T-helper 1 cell (primary cell): ENCODE measurements at regions not wholly inside any gene's neighbourhood (a gene's known extent, or its start where the extent isn't known, plus 50 kb on each side); places are given as distances from the start of the nearest gene placed in this dataset.

Experiments used
- DNase-seq, 5 donors: peaks; one replicate each; pipeline ENCODE4 v3.0.0-alpha.2; 2012 to 2020

DNA sequence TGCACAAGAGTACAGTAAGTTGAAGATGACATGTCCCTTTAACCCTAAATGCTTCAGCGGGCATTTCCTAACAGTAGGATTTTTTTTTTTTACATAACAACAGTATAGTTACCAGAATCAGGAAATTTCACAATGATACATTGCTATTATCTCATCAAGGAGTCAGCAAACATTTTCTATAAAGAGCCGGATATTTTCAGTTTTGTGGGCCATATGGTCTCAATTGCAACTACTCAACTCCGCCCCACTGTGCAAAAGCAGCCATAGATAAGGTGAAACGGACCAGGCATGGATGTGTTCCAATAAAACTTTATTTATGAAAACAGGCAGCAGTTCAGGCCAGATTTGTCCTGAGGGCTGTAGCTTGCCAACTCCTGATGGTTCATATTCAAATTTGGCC is 130.6 kb downstream of the SMAD6 start:
- no peak for DNase-seq

DNA sequence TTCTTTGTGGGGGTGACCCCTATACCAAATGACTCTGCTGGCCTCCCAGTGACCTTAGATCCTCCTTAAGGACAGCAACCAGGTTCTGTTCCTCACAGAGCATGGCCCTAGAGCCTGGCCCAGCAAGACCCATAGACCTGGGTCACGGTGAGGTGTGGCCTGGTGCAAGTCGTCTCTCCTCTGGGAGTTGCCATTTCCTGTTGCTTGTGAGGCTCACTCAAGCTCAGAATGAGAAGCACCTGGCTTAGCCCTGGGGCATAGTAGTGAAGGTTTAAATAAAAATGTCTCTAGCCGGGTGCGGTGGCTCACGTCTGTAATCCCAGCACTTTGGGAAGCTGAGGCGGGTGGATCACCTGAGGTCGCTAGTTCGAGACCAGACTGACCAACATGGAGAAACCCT is 131.3 kb downstream of the SMAD6 start:
- DNase-seq = no peak

DNA sequence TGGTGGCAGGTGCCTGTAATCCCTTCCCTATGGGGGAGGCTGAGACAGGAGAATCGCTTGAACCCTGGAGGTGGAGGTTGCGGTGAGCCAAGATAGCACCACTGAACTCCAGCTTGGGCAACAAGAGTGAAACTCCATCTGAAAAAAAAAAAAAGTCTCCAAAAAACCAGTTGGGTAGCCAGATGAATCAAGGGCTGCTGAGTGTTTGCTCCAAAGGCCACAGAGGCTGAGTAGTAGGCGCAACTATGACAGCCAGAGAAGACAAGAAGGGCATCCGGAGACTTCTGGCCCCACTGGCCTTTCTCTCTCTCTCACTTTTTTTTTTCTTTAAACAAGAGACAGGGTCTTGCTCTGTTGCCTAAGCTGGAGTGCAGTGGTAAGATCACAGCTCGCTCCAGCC is 131.8 kb downstream of the SMAD6 start:
- DNase-seq = no peak

DNA sequence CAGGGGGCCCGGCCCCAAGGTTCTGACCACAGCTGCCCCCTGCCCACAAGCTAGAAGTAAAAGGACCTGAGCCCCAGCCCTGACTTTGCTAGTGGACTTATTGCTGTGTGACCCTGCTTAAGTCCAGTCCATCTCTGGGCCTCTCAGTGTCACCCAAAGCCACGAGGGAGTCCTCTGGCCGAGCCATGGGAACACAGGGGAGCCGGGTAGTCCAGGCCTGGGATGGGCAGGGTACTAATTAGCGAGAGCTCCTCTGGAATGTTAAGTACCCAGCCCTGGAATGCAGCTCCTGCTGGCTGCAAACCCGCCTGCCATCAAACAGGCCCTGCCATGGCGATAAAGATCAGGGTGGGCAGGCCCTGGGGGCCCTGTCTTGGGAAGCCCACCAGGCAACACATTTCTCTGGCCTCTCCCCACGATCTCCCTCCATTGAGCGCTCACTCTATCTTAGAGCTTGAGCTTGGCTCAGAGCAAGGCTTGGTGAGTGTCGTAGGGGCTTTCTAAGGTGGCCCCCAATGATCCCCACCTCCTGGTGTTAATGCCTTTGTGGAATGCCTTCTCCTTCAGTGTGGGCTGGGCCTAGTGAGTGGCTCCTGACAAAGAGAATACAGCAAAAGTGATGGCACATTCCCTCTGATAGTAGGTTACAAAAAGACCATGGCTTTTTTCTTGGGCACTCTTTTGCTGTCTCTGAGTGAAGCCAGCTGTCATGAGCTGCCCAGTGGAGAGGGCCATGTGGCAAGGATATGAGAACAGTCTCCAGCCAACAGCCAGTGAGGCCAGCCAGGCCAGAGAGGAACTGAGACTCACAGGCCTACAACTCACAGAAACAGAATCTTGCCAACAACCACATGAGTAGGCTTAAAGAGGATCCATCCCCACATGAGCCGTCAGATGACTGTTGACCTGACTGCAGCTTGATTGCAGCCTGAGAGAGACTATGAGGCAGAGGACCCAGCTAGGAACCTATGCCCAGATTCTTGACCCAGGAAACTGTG is 133.1 kb downstream of the SMAD6 start:
- no peak for DNase-seq

DNA sequence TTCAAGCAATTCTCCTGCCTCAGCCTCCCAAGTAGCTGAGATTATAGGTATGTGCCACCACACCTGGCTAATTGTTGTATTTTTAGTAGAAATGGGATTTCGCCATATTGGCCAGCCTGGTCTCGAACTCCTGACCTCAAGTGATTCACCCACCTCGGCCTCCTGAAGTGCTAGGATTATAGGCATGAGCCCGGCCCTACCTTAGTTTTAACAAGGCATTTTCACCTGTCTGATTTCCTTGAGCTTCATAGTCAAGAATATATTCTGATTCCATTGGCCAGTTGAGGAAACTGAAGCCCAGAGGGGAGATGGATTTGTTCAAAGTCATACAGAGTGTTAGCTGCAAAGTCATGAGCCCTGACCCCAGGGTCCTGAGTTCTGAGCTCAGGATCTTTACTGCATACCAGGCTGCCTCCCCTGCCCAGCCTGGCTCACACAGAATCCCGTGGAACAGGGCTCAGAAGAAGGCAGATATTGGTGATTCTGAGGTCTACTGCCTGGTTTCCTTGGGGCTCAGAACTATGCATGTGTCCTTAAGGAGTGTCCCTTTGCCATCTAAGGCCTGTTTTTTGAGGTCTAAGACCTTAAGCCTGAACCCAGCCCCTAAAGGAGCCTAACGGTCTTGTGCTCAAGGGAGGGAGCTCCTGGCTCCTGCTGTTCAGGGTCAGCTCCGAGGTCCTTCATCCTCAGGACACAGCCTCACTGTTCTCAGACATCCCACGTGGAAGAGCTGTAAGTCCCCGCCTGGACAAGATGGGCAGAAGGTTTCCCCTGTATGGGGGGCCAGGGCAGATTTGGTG is 134.4 kb downstream of the SMAD6 start:
- no peak for DNase-seq

DNA sequence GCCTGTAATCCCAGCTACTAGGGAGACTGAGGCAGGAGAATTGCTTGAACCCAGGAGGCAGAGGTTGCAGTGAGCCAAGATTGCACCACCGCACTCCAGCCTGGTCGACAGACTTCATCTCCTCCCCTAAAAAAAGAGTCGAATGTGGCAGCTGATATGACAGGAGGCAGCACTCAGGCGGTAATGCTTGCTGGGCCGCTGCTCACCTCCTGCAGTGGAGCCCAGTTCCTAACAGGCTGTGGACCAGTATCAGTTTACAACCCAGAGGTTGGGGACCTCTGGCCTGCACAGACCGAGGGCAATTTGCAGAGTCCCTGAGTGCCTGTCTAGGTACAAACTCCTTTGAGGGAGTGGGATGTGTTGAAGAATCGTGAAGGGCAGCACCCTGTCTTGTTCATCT is 136.2 kb downstream of the SMAD6 start:
- no peak for DNase-seq

DNA sequence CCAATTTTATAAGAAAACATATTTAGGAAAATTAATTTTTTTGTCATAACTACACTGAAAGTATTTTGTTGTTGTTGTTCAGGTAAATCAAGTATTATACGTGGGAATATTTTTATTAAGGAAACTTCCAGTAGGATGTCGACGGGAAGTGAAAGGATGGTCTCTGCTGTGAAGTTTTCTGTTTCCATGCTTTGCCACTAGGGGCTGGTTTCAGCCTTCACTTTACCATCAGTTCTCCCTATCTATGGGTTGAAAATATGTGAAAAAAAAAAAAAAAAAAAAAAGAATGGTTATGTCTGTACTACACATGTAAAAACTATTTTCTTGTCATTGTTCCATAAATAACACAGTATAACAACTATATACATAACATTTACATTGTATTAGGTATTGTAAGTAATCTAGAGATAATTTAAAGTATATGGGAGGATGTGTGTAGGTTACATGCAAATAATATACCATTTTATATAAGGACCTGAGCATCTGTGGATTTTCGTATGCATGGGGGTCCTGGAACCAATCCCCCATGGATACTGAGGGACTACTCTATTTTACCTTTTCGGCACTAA is 136.7 kb downstream of the SMAD6 start:
- DNase-seq = no peak

DNA sequence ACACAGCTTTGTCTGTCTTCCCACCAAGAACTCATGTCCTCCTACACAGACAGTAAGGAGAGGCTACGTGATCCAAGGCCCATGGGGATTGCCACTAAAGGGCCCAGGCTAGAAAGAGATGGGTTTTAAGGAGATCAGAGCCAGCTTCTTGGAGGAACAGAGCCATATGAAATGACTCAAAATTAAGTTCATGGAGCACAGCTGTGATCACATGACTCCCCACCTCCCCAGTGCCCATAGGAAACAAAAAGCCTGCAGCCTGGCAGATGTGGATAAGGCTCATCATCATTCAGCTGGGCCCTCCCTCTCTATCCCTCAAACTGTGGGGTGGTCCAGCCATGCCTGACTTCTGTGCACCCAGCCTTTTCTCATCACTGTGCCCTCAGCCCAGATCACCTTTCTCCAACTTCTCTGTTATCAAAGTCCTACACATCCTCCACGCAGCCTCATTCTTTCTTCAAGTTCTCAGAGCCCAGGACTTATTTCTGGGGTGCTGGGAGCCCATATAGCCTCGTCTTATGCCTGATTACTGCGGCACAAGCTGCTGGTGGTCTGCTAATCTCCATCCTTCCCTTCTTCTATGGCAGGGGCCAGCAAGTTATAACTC is 137.6 kb downstream of the SMAD6 start:
- DNase-seq = no peak

DNA sequence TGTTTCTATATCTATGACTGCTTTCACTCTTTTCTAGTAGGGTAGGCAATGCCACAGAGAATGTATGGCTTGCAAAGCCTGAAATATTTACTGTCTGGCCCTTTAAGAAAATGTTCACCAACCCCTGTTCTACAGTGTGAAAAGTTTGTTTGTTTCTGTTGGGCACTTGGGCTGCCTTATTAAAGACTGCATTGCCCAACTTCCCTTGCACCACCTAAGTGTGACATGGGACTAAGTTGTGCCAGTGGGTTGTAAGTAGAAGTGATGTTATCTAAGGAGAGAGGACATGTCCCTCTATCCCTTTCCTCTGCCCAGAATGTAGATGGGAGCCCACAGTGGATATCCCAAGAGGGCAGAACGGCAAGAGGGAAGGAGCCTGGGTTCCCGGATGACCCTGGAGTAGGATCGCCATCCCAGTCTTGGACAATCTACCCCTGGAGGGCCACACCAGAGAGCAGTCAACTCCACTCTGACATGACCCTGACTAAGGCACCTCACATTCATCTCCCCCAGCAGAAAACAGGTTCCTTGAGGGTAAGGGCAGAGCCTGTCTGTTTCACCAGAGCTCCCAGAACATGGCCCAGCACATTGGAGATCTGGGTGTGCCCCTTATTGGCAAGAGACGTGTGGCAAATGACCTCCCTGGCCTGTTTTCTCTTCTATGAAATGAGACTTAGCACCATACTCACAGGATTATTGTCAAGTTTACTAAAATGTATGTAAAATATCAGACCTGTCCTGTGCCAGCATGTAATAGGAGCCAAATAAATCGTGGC is 138.8 kb downstream of the SMAD6 start:
- no peak for DNase-seq

DNA sequence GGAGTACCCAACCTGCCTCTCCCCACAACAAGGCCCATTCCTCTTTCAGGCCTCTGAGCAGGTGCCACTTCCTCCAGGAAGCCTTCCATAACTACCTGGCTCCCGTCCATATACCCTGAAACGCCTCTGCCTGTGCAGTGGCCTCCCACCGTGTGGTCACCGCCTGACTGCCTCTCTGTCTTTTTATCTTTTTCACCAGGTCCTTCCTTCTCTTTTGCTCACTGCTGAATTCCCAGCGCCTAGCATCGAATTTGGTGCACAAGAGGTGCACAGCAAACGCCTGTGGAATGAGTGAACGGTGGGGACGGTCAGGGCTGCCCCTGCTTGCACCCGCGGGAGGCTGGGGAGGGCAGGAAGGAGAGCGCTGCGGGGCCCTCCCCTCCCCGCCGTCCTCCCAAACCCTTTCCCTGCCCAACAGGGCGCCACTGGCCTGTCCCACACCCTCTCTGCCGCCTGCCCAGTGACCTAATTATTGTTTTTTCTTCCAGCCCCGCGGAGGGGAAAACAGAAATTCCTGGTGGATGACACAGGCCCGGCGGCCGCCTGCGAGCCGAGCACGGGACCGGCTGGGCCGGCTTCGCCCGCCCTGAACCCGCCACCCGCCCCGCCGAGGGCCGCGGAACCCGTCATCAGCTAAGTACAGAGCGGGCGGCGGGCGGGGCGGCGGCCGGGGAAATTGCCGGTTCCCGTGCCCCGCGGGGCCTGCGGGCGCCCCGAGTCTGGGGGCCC is 140.1 kb downstream of the SMAD6 start:
- no peak for DNase-seq

DNA sequence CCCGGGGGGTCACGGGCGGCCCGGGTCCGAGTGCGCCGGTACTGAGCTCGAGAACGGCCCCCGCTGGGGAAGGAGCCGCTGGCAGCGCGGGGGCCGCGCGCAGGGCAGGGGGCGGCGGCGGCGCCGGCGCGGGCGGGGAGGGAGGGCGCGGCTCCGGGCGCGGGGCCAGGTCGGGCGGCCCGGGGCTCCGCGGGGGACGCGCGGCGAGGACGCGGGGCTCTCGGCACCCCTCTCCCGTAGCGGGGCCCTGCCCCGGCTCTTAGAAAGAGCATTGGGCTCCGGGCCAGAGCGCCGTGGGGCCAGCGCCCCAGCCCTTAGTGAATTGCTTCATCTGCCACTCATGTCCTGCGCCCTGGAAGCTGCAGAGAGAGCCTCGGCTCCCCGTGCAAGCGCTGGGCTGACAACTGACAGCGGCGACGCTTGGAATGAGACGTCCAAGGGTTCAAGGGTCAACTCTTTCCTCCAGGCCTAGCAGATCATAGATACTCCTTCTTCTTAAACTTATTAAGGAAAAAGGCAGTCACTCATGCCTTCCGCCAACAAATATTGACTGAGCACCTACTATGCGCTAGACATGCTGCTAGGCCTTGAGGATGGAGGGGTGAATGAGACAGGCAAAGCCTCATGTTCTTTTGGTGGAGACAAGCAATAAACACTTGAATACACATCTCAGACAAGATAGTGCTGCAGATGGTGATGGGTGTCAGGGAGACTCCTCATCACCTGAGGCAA is 140.8 kb downstream of the SMAD6 start:
- DNase-seq = no peak

DNA sequence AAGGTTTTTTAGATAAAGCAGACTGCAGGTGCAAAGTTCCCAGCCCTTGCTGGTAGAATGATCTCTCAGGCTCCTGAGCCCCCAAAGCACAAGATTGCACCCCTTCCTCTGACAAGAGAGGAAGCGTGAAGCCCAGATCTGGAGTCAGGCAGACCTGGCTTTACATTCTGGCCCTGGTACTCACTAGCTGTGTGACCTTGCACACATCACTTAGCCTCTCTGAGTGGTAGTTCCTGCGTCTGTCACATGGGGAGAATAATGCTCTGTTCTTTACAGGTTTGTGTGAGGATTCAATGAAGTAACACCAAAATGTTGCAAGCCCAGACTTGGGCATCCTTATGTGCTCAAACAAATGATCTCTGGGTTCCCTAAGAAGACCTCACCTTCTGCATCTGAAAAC is 141.5 kb downstream of the SMAD6 start:
- DNase-seq = no peak

DNA sequence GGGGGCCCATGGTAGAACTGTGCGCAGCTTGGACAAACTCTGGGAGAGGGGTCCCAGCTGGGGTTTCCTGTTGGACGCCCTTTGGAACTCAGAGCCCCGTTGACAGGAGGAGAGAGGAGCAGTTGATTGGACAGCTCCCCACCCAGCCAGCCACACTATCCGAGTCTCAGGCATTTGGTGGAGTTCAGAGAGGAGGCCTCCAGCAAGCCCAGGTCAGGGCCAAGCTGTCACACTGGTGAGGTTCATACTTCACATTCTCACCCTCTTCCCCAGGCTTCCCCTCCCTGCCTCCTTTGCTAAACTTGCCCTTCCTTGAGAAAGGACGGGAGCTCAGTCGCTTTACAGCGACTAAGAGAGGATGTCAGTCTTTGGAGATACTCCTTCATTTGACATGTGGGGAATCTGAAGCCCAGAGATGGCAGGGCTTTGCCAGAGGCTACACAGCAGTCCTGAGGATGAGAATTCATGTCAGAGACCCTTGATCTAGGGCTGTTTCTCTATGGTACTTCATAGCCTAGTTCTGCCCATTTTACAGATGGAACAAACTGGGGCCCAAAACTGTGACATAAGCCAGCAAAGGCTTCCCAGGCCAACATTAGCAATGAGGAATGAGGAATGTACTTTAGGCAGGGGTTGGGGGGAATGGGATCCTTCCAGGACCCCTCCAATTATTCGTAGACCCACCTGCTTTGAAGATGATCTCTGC is 142.2 kb downstream of the SMAD6 start:
- DNase-seq = no peak

DNA sequence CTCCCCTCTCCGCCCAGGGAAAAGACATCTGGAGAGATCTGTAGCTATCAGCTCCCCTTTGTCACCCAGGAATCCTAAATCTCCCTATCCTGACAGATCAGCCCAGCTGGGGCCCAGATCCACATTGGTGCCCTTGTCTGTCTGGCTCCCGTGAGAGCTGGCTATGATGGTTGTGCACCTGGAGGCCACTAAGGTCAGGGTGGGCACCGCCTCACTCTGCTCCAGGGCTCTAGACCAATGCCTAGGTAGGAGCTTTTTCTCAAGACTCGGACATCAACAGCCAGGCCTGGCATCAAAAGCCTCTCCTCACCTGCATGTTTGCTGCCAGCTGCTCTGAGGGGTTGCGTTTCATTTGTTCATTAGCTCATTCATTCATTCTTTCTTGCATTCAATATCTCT is 142.7 kb downstream of the SMAD6 start:
- no peak for DNase-seq

DNA sequence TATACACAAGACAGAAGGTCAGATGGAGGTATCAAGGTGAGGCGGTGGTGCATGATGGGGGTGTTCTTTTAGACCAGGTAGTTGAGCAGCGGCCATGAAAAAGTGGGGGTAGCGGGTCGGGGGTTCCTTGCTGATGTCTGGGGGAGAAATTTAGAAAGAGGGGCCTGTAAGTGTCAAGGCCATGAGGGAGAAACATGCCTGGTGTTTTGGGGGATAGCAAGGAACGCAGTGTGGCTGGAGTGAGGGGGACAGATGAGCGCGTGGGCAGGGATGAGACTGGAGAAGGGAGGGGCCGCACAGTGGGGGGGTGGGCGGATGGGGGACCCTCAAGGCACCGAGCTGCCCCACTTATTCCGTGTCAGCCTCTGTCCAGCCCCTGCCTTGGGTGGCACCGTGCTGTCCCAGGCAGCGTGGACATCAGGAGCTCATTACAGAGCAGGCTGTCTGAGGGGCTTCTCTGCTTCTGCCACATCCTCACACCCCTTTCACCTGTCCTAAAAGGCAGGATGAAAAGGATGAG is 143.3 kb downstream of the SMAD6 start:
- DNase-seq = no peak

DNA sequence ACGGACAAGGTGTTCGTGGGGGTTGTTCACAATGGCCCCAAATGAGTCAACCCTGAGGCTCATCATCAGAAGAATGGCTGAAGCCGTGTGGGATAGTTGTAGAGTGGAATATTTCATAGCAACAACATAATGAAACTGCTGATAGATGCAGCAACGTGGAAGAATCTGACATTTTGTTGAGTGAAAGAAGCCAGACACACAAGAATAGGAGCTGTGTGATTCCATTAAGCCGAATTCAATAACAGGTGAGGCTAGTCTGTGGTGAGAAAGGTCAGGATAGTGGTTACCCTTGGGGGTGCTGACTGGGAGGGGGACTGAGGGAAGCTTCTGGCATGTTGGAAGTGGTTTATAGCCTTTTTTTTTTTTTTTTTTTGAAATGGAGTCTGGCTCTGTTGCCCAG is 144.0 kb downstream of the SMAD6 start:
- DNase-seq = no peak

DNA sequence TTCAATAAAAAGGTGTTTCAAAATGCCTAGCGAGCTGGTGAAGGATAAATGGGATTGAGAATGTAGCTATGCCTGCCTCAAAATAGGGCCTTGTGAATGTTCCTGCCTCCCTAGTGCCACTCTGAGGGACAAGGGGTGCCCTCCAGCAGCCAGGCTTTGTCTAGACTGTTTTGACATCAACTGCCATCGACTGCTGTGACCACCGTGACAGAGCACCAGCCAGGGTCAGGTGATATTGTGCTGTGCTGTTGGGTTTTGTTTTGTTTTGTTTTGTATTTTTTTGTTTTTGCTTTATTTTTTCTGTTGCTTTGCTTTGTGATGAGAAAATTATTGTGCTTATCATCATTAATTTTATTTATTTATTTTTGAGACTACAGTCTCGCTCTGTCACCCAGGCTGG is 144.8 kb downstream of the SMAD6 start:
- no peak for DNase-seq

DNA sequence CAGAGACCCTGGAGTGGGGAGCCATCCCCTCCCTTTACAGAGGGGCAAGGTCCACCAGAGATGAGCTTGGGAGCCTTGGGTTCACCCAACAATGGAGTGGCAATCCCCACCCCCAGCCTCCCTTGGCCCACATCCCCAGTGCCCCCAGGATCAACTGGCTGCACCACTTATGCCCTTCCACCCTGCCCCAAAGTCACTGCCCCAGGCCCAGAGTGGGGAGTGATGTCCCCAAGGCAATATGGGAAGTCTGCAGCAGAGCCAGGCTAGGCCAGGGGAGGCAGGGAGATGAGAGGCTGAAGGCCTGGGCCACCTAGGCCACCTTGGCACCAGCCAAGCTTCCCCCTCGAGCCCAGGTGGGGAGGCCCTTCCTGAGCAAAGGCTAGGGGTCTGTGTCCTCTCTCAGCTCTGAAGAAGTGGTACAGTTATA is 145.5 kb downstream of the SMAD6 start:
- no peak for DNase-seq

DNA sequence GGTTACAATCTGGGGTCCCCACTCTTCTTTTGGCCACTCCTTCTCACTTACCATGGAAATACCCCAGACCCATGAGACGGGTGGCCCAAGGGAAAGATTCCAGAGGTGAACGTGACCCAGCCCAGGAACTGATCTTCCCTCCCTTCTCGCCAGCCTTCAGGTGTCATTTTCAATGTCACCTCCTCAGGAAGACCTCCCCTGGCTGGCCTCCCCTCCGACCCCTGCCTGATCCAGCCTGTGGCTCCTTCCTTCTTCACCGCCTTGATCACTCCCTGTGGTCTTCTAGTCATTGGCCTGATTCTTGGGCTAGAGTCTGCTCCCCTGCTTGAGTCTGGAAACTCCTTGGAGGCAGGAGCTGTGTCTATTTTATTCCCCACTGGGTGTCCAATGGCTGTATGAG is 146.1 kb downstream of the SMAD6 start:
- no peak for DNase-seq
